Endothelial cell of umbilical vein (primary cell): ENCODE measurements at regions not wholly inside any gene's neighbourhood (a gene's known extent, or its start where the extent isn't known, plus 50 kb on each side); places are given as distances from the start of the nearest gene placed in this dataset.

Experiments used
- BruUV-seq: library from RNA; stranded (reverse); fragments of 400-500 nt; replicated peaks from 2 replicates; lab custom pipeline; 2021; lab: Mats Ljungman, UMichigan
- CTCF ChIA-PET: fragments of 300-600, 350-600 bp; sonication (Branson Sonifier 250); formaldehyde crosslinking; loops from one replicate; lab custom pipeline; 2021; ENCODE audit warnings: antibody characterized with exemption, inconsistent platforms; lab: Charles Lee
- POLR2A ChIA-PET: fragments of 300-600, 350-600 bp; sonication (Branson Sonifier 250); formaldehyde crosslinking; loops from one replicate; lab custom pipeline; 2021; ENCODE audit warnings: antibody characterized with exemption, inconsistent platforms; lab: Charles Lee
- DNase-seq: peaks from one replicate; pipeline ENCODE4 v3.0.0-alpha.2; 2011; ENCODE audit warnings: low read depth, low spot score
- FAIRE-seq: peaks from 2 replicates; lab custom pipeline; 2011; peaks lifted over from hg19 to GRCh38; lab: Jason Lieb, UNC
- H2AFZ ChIP-seq: 2 replicates; pipeline ENCODE4 v1.6.0; 2012; ENCODE audit warnings: low read depth, low read length, control low read depth, inconsistent platforms
- H3K27ac ChIP-seq: 2 replicates; pipeline ENCODE4 v1.5.1; 2011; ENCODE audit warnings: low read depth, mild to moderate bottlenecking, control low read depth, low read length, moderate library complexity; ENCODE audit not compliant: insufficient read depth
- H3K27me3 ChIP-seq, 2 experiments: 2 replicates each; pipeline versions ENCODE4 v1.6.0 to v1.6.1; 2011; ENCODE audit warnings: low read length in 2 of 2, mixed read lengths in 1 of 2; ENCODE audit not compliant: control insufficient read depth in 2 of 2, insufficient read depth in 2 of 2
- H3K36me3 ChIP-seq, 2 experiments: 2 replicates in 1 of 2; 3 replicates in 1 of 2; pipeline ENCODE4 v1.5.1; 2011; ENCODE audit warnings: low read length in 2 of 2, mild to moderate bottlenecking in 1 of 2, moderate library complexity in 1 of 2; ENCODE audit not compliant: control insufficient read depth in 2 of 2, insufficient read depth in 2 of 2; ENCODE audit errors: extremely low read depth in 1 of 2
- H3K4me1 ChIP-seq: 3 replicates; pipeline ENCODE4 v1.5.1; 2011; ENCODE audit warnings: mild to moderate bottlenecking, low read length; ENCODE audit not compliant: control insufficient read depth, insufficient read depth; ENCODE audit errors: extremely low read depth
- H3K4me2 ChIP-seq: 2 replicates; pipeline ENCODE4 v1.6.1; 2011; ENCODE audit warnings: low read length, control low read depth, mixed read lengths; ENCODE audit not compliant: insufficient read depth
- H3K4me3 ChIP-seq, 3 experiments: fragments of 200-600 bp in 1 of 3; sonication (generic), shearing (Covaris generic) in 1 of 3; replicated peaks in 1 of 3; 2 replicates each; pipeline ENCODE4 v1.5.1; 2011 to 2016; ENCODE audit warnings: control low read depth in 3 of 3, low read length in 3 of 3, mild to moderate bottlenecking in 2 of 3, inconsistent platforms in 1 of 3, low read depth in 1 of 3, moderate library complexity in 1 of 3; ENCODE audit not compliant: insufficient read depth in 1 of 3
- H3K79me2 ChIP-seq: 2 replicates; pipeline ENCODE4 v1.6.0; 2012; ENCODE audit warnings: low read length, inconsistent platforms; ENCODE audit not compliant: control insufficient read depth, insufficient read depth
- H3K9ac ChIP-seq: replicated peaks from 2 replicates; pipeline ENCODE3; 2011; ENCODE audit warnings: low read length, control low read depth; ENCODE audit not compliant: insufficient read depth; ENCODE audit errors: extremely low read depth
- H3K9me1 ChIP-seq: replicated peaks from 3 replicates; pipeline ENCODE4 v1.6.0; 2011; ENCODE audit warnings: mild to moderate bottlenecking, low read length; ENCODE audit not compliant: control insufficient read depth, insufficient read depth; ENCODE audit errors: extremely low read depth
- H3K9me3 ChIP-seq: replicated peaks from 2 replicates; pipeline ENCODE4 v1.5.1; 2012; ENCODE audit warnings: low read length, inconsistent platforms; ENCODE audit not compliant: control insufficient read depth, insufficient read depth
- H4K20me1 ChIP-seq: replicated peaks from 2 replicates; pipeline ENCODE3; 2011; ENCODE audit warnings: mild to moderate bottlenecking, low read length; ENCODE audit not compliant: control insufficient read depth, insufficient read depth; ENCODE audit errors: extremely low read depth
- CTCF ChIP-seq, 2 donors: IDR thresholded peaks; 1 replicate in 1 of 2; 2 replicates in 1 of 2; pipeline ENCODE4 v1.5.1; 2011; ENCODE audit warnings: low read length in 2 of 2, mild to moderate bottlenecking in 2 of 2, moderate library complexity in 2 of 2, control low read depth in 1 of 2, inconsistent platforms in 1 of 2, low read depth in 1 of 2; ENCODE audit not compliant: insufficient read depth in 1 of 2; ENCODE audit errors: extremely low read depth in 1 of 2
- EZH2 ChIP-seq: IDR thresholded peaks from 2 replicates; pipeline ENCODE4 v1.6.1; 2012; ENCODE audit warnings: borderline replicate concordance, low read depth, mild to moderate bottlenecking, moderate library complexity, low read length, inconsistent platforms; ENCODE audit not compliant: severe bottlenecking
- FOS ChIP-seq: IDR thresholded peaks from 2 replicates; pipeline ENCODE4 v1.6.1; 2011; ENCODE audit warnings: mild to moderate bottlenecking, low read length, moderate library complexity, borderline replicate concordance; ENCODE audit not compliant: insufficient read depth
- GATA2 ChIP-seq: IDR thresholded peaks from 2 replicates; pipeline ENCODE4 v1.7.0; 2011; ENCODE audit warnings: low read depth, mild to moderate bottlenecking, moderate library complexity, mixed read lengths, low read length; ENCODE audit not compliant: insufficient read length, insufficient read depth
- JUN ChIP-seq: IDR thresholded peaks from 2 replicates; pipeline ENCODE4 v1.6.1; 2011; ENCODE audit warnings: borderline replicate concordance, low read depth; ENCODE audit not compliant: insufficient read length, insufficient read depth
- MAX ChIP-seq: IDR thresholded peaks from 2 replicates; pipeline ENCODE4 v1.6.1; 2011; ENCODE audit not compliant: insufficient read depth, insufficient read length
- MYC ChIP-seq: IDR thresholded peaks from one replicate; pipeline ENCODE4 v1.6.1; 2011; ENCODE audit warnings: mild to moderate bottlenecking, low read depth, low read length
- POLR2A ChIP-seq: IDR thresholded peaks from 2 replicates; pipeline ENCODE4 v1.6.1; 2012; ENCODE audit warnings: low read depth, mild to moderate bottlenecking, control low read depth, low read length
- POLR2AphosphoS5 ChIP-seq: IDR thresholded peaks from 2 replicates; pipeline ENCODE4 v1.6.1; 2012; ENCODE audit warnings: low read depth, mild to moderate bottlenecking, control low read depth, low read length, moderate library complexity; ENCODE audit not compliant: insufficient read depth
- dilution Hi-C: fragments of 300-500 bp; cut with MboI; formaldehyde crosslinking; loops from one replicate; pipeline ENCODE4 v1.15.0; 2019; ENCODE audit warnings: low sequenced_read_pairs; ENCODE audit not compliant: extremely low pct_ligation_motif_present
- intact Hi-C: fragments of 100-400 bp; cut with micrococcal nuclease; formaldehyde crosslinking; loops from one replicate; pipeline ENCODE4 v1.10.0; 2022

GRCh38 chr2:21289989-21290388, 166.2 kb downstream of the TDRD15 start:
- BruUV-seq: no TSS peak
- no peaks in the 10 kb centered on the region for H3K27me3 ChIP-seq
- H3K4me2 ChIP-seq: no peak overlapping the region
- DNase-seq (no peak), FAIRE-seq (no peak)
- no peaks in the 10 kb centered on the region for H4K20me1 ChIP-seq
- dilution Hi-C loops (no loop called here), intact Hi-C loops (no loop called here)
- no peaks in the 10 kb centered on the region for H3K79me2 ChIP-seq
- H3K9me1 ChIP-seq: no peaks in the 10 kb centered on the region
- ChIA-PET CTCF (no interaction called here), POLR2A (no interaction called here)
- no peaks in the 10 kb centered on the region for H3K36me3 ChIP-seq
- TF ChIP-seq CTCF (IDR thresholded peaks at IDR 0.05; ENCODE audit: extremely low read depth in 1 of 2, insufficient read depth in 1 of 2, low read depth in 1 of 2, low read length in 2 of 2) (no peak), MYC (no peak), MAX (no peak), EZH2 (no peak), POLR2A (no peak), GATA2 (no peak)
- no peak overlapping the region for H2AFZ ChIP-seq
- H3K9me3 ChIP-seq: no peaks in the 10 kb centered on the region
- no peak overlapping the region for H3K4me3 ChIP-seq
- H3K9ac ChIP-seq: no peak overlapping the region
- H3K4me1 ChIP-seq: no peaks in the 10 kb centered on the region
- H3K27ac ChIP-seq: no peak overlapping the region

GRCh38 chr2:21291426-21291825, 167.7 kb downstream of the TDRD15 start:
- no peaks in the 10 kb centered on the region for H3K9me1 ChIP-seq
- DNase-seq: no peak
- no peaks in the 10 kb centered on the region for H3K79me2 ChIP-seq
- H4K20me1 ChIP-seq: no peaks in the 10 kb centered on the region
- intact Hi-C loops (no loop called here), dilution Hi-C loops (no loop called here)
- no TSS peak for BruUV-seq
- TF ChIP-seq POLR2A (no peak), MYC (no peak), CTCF (IDR thresholded peaks at IDR 0.05; ENCODE audit: extremely low read depth in 1 of 2, insufficient read depth in 1 of 2, low read depth in 1 of 2, low read length in 2 of 2) (no peak), POLR2AphosphoS5 (no peak), EZH2 (no peak), JUN (no peak), FOS (no peak), MAX (no peak), GATA2 (no peak)
- H3K4me3 ChIP-seq: no peak overlapping the region
- H3K36me3 ChIP-seq: no peaks in the 10 kb centered on the region
- no peaks in the 10 kb centered on the region for H3K9me3 ChIP-seq
- FAIRE-seq: no peak
- ChIA-PET CTCF (no interaction called here), POLR2A (no interaction called here)
- no peak overlapping the region for H3K27ac ChIP-seq
- H3K4me2 ChIP-seq: no peak overlapping the region
- no peaks in the 10 kb centered on the region for H3K27me3 ChIP-seq
- H2AFZ ChIP-seq: no peak overlapping the region
- no peak overlapping the region for H3K9ac ChIP-seq
- H3K4me1 ChIP-seq: no peaks in the 10 kb centered on the region
